SK-N-SH treated with all-trans-retinoic acid at 6 μM for 48 hours (cell line): ENCODE measurements at regions not wholly inside any gene's neighbourhood (a gene's known extent, or its start where the extent isn't known, plus 50 kb on each side); places are given as distances from the start of the nearest gene placed in this dataset.

Source experiments
- SNAI2 ChIP-seq: fragments of 250-450 bp; sonication (Bioruptor Pico); IDR thresholded peaks from 2 replicates; pipeline ENCODE4 v1.5.0; 2020; ENCODE audit warnings: mild to moderate bottlenecking, moderate library complexity
- ZFP3 ChIP-seq: fragments of 250-450 bp; sonication (Bioruptor Pico); IDR thresholded peaks from 2 replicates; pipeline ENCODE4 v1.5.0; 2020; ENCODE audit warnings: mild to moderate bottlenecking, moderate library complexity
- ZNF70 ChIP-seq: fragments of 450-650 bp; formaldehyde crosslinking; IDR thresholded peaks from 2 replicates; pipeline ENCODE4 v1.5.0; 2020; ENCODE audit warnings: mild to moderate bottlenecking, moderate library complexity
- TF ChIP-seq, protein P1 (sequence below): fragments of 250-450 bp; sonication (Bioruptor Pico); IDR thresholded peaks from 2 replicates; pipeline ENCODE4 v1.8.0; 2020; ENCODE audit warnings: mild to moderate bottlenecking, moderate library complexity, borderline replicate concordance
- TF ChIP-seq, protein P2 (sequence below): fragments of 250-450 bp; sonication (Bioruptor Pico); IDR thresholded peaks from 2 replicates; pipeline ENCODE4 v1.5.1; 2021; ENCODE audit warnings: mild to moderate bottlenecking, moderate library complexity

- TF ChIP-seq, protein P1, sequence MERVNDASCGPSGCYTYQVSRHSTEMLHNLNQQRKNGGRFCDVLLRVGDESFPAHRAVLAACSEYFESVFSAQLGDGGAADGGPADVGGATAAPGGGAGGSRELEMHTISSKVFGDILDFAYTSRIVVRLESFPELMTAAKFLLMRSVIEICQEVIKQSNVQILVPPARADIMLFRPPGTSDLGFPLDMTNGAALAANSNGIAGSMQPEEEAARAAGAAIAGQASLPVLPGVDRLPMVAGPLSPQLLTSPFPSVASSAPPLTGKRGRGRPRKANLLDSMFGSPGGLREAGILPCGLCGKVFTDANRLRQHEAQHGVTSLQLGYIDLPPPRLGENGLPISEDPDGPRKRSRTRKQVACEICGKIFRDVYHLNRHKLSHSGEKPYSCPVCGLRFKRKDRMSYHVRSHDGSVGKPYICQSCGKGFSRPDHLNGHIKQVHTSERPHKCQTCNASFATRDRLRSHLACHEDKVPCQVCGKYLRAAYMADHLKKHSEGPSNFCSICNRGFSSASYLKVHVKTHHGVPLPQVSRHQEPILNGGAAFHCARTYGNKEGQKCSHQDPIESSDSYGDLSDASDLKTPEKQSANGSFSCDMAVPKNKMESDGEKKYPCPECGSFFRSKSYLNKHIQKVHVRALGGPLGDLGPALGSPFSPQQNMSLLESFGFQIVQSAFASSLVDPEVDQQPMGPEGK (CRISPR knock-in tag), result no peak
- TF ChIP-seq SNAI2 (CRISPR knock-in tag) (no peak), ZNF70 (CRISPR knock-in tag) (no peak), ZFP3 (CRISPR knock-in tag) (no peak)
- TF ChIP-seq, protein P2, sequence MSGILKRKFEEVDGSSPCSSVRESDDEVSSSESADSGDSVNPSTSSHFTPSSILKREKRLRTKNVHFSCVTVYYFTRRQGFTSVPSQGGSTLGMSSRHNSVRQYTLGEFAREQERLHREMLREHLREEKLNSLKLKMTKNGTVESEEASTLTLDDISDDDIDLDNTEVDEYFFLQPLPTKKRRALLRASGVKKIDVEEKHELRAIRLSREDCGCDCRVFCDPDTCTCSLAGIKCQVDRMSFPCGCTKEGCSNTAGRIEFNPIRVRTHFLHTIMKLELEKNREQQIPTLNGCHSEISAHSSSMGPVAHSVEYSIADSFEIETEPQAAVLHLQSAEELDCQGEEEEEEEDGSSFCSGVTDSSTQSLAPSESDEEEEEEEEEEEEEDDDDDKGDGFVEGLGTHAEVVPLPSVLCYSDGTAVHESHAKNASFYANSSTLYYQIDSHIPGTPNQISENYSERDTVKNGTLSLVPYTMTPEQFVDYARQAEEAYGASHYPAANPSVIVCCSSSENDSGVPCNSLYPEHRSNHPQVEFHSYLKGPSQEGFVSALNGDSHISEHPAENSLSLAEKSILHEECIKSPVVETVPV (CRISPR knock-in tag), result no peak
Measured at GRCh38 chr17:34840750-34841149, 120.5 kb downstream of the CCT6B start.
